Neural progenitor cell (in vitro differentiated cells): ENCODE measurements at regions not wholly inside any gene's neighbourhood (a gene's known extent, or its start where the extent isn't known, plus 50 kb on each side); places are given as distances from the start of the nearest gene placed in this dataset.

Experiments
- DNase-seq: peaks from one replicate; pipeline ENCODE4 v3.0.0-alpha.2; 2016; ENCODE audit warnings: low spot score
- H2AFZ ChIP-seq: fragments of 200-600 bp; sonication (generic); replicated peaks from 2 replicates; pipeline ENCODE4 v1.6.1; 2016; ENCODE audit warnings: antibody characterized with exemption
- H3F3A ChIP-seq: fragments of 200-600 bp; sonication (generic); 2 replicates; pipeline ENCODE4 v1.6.1; 2016; ENCODE audit warnings: antibody characterized with exemption, low read depth
- H3K27ac ChIP-seq: fragments of 200-600 bp; sonication (generic); 2 replicates; pipeline ENCODE4 v1.5.1; 2016; ENCODE audit warnings: mild to moderate bottlenecking
- H3K27me3 ChIP-seq: fragments of 200-600 bp; sonication (generic); 2 replicates; pipeline ENCODE4 v1.6.1; 2016; ENCODE audit warnings: mild to moderate bottlenecking, moderate library complexity
- H3K36me3 ChIP-seq: fragments of 200-600 bp; sonication (generic); 2 replicates; pipeline ENCODE4 v1.5.1; 2016
- H3K4me1 ChIP-seq: fragments of 200-600 bp; sonication (generic); 2 replicates; pipeline ENCODE4 v1.6.1; 2016; ENCODE audit warnings: mixed run types
- H3K4me2 ChIP-seq: fragments of 200-600 bp; sonication (generic); 2 replicates; pipeline ENCODE4 v1.6.1; 2016
- H3K4me3 ChIP-seq: fragments of 200-600 bp; sonication (generic); 2 replicates; pipeline ENCODE4 v1.5.1; 2016
- H3K79me2 ChIP-seq: fragments of 200-600 bp; sonication (generic); 2 replicates; pipeline ENCODE4 v1.6.1; 2016; ENCODE audit warnings: low read depth
- H3K9ac ChIP-seq: fragments of 200-600 bp; sonication (generic); 2 replicates; pipeline ENCODE4 v1.6.1; 2016
- H3K9me3 ChIP-seq: fragments of 200-600 bp; sonication (generic); 2 replicates; pipeline ENCODE4 v1.5.1; 2016; ENCODE audit warnings: low read depth
- H4K20me1 ChIP-seq: fragments of 200-600 bp; sonication (generic); 2 replicates; pipeline ENCODE4 v1.6.1; 2016; ENCODE audit warnings: low read depth
- H3K27ac Mint-ChIP-seq: 3 replicates; pipeline ENCODE4 v1.8.0; 2021; ENCODE audit warnings: mixed read lengths
- H3K27me3 Mint-ChIP-seq: 2 replicates; pipeline ENCODE4 v1.8.0; 2022; ENCODE audit warnings: low read depth, mild to moderate bottlenecking, inconsistent platforms, moderate library complexity, mixed read lengths; ENCODE audit not compliant: insufficient read depth
- H3K36me3 Mint-ChIP-seq: 3 replicates; pipeline ENCODE4 v1.8.0; 2021; ENCODE audit warnings: mixed read lengths
- H3K4me1 Mint-ChIP-seq: 3 replicates; pipeline ENCODE4 v1.8.0; 2021; ENCODE audit warnings: mixed read lengths
- H3K4me3 Mint-ChIP-seq: 3 replicates; pipeline ENCODE4 v1.8.0; 2021; ENCODE audit warnings: mild to moderate bottlenecking, moderate library complexity, mixed read lengths
- H3K9me3 Mint-ChIP-seq: 3 replicates; pipeline ENCODE4 v1.8.0; 2020; ENCODE audit warnings: mixed read lengths
- CTCF ChIP-seq: fragments of 200-600 bp; sonication (generic); IDR thresholded peaks from 2 replicates; pipeline ENCODE4 v1.5.1; 2017; ENCODE audit warnings: antibody characterized with exemption, mild to moderate bottlenecking
- EZH2 ChIP-seq: fragments of 200-600 bp; sonication (generic); IDR thresholded peaks from 2 replicates; pipeline ENCODE4 v1.6.1; 2017; ENCODE audit warnings: antibody characterized with exemption, mild to moderate bottlenecking, moderate library complexity
- EZH2phosphoT487 ChIP-seq: fragments of 200-600 bp; sonication (generic); IDR thresholded peaks from 2 replicates; pipeline ENCODE4 v1.6.1; 2017; ENCODE audit warnings: antibody characterized with exemption

- H3K27ac Mint-ChIP-seq: no peak overlapping the region
- Histone ChIP-seq H3K4me3 (no peak overlapping the region), H3K9me3 (no peaks in the 10 kb centered on the region), H3F3A (no peaks in the 10 kb centered on the region), H3K79me2 (no peaks in the 10 kb centered on the region), H3K27me3 (no peaks in the 10 kb centered on the region), H2AFZ (no peak overlapping the region), H4K20me1 (no peaks in the 10 kb centered on the region), H3K4me1 (peaks cover 7% of the 10 kb centered on the region), H3K27ac (no peak overlapping the region), H3K9ac (no peak overlapping the region), H3K4me2 (no peak overlapping the region), H3K36me3 (no peaks in the 10 kb centered on the region)
- no peak for DNase-seq
- H3K9me3 Mint-ChIP-seq: peaks cover 3% of the 10 kb centered on the region
- no peaks in the 10 kb centered on the region for H3K36me3 Mint-ChIP-seq
- H3K4me1 Mint-ChIP-seq: peaks cover 11% of the 10 kb centered on the region
- no peak for TF ChIP-seq EZH2phosphoT487
- TF ChIP-seq CTCF: no peak
- TF ChIP-seq EZH2: no peak
- peaks cover 12% of the 10 kb centered on the region for H3K27me3 Mint-ChIP-seq
- H3K4me3 Mint-ChIP-seq: no peak overlapping the region
Measured at GRCh38 chr10:121130382-121130781, 279.2 kb downstream of the WDR11 start.

GRCh38 chr10:121131014-121131413, 279.9 kb downstream of the WDR11 start:
- Histone ChIP-seq H3K79me2 (no peaks in the 10 kb centered on the region), H4K20me1 (no peaks in the 10 kb centered on the region), H3F3A (no peaks in the 10 kb centered on the region), H3K9ac (no peak overlapping the region), H3K36me3 (no peaks in the 10 kb centered on the region), H3K4me2 (no peak overlapping the region), H3K4me1 (peaks cover 7% of the 10 kb centered on the region), H3K4me3 (no peak overlapping the region), H3K27me3 (no peaks in the 10 kb centered on the region), H3K27ac (no peak overlapping the region), H3K9me3 (no peaks in the 10 kb centered on the region), H2AFZ (no peak overlapping the region)
- H3K4me3 Mint-ChIP-seq: no peak overlapping the region
- DNase-seq: no peak
- peaks cover 11% of the 10 kb centered on the region for H3K4me1 Mint-ChIP-seq
- H3K36me3 Mint-ChIP-seq: no peaks in the 10 kb centered on the region
- peaks cover 11% of the 10 kb centered on the region for H3K27me3 Mint-ChIP-seq
- TF ChIP-seq CTCF: no peak
- TF ChIP-seq EZH2: no peak
- no peak for TF ChIP-seq EZH2phosphoT487
- H3K27ac Mint-ChIP-seq: no peak overlapping the region
- H3K9me3 Mint-ChIP-seq: peaks cover 3% of the 10 kb centered on the region

- Histone ChIP-seq H3K9me3 (no peaks in the 10 kb centered on the region), H2AFZ (no peak overlapping the region), H3F3A (no peaks in the 10 kb centered on the region), H4K20me1 (no peaks in the 10 kb centered on the region), H3K4me2 (no peak overlapping the region), H3K4me3 (no peak overlapping the region), H3K36me3 (no peaks in the 10 kb centered on the region), H3K27ac (no peak overlapping the region), H3K4me1 (peaks cover 8% of the 10 kb centered on the region), H3K79me2 (no peaks in the 10 kb centered on the region), H3K27me3 (no peaks in the 10 kb centered on the region), H3K9ac (no peak overlapping the region)
- peaks cover 3% of the 10 kb centered on the region for H3K9me3 Mint-ChIP-seq
- no peak overlapping the region for H3K4me3 Mint-ChIP-seq
- peaks cover 17% of the 10 kb centered on the region for H3K4me1 Mint-ChIP-seq
- H3K27ac Mint-ChIP-seq: no peak overlapping the region
- DNase-seq: no peak
- no peaks in the 10 kb centered on the region for H3K36me3 Mint-ChIP-seq
- TF ChIP-seq EZH2 (no peak), EZH2phosphoT487 (no peak), CTCF (no peak)
- H3K27me3 Mint-ChIP-seq: peaks cover 13% of the 10 kb centered on the region
Measured at GRCh38 chr10:121131426-121132265, 280.5 kb downstream of the WDR11 start.
